Bronchial epithelial cell (primary cell): ENCODE measurements at regions not wholly inside any gene's neighbourhood (a gene's known extent, or its start where the extent isn't known, plus 50 kb on each side); places are given as distances from the start of the nearest gene placed in this dataset.

ENCODE experiments used
- DNase-seq: peaks from one replicate; pipeline ENCODE4 v3.0.0-alpha.2; 2010; ENCODE audit warnings: low read depth
- FAIRE-seq: peaks from 2 replicates; lab custom pipeline; 2011; peaks lifted over from hg19 to GRCh38; lab: Jason Lieb, UNC
- H3K27me3 ChIP-seq: 2 replicates; pipeline ENCODE4 v1.5.1; 2011; ENCODE audit warnings: low read length; ENCODE audit not compliant: control insufficient read depth, insufficient read depth
- H3K36me3 ChIP-seq: 2 replicates; pipeline ENCODE4 v1.5.1; 2011; ENCODE audit warnings: low read length; ENCODE audit not compliant: control insufficient read depth, insufficient read depth
- H3K4me3 ChIP-seq: 2 replicates; pipeline ENCODE4 v1.5.1; 2011; ENCODE audit warnings: mild to moderate bottlenecking, low read depth, low read length, control low read depth
- TF ChIP-seq, protein P1 (sequence below): IDR thresholded peaks from 2 replicates; pipeline ENCODE4 v1.5.1; 2011; ENCODE audit warnings: mild to moderate bottlenecking, moderate library complexity, low read length, control low read depth, inconsistent platforms; ENCODE audit not compliant: insufficient read depth, severe bottlenecking

DNA sequence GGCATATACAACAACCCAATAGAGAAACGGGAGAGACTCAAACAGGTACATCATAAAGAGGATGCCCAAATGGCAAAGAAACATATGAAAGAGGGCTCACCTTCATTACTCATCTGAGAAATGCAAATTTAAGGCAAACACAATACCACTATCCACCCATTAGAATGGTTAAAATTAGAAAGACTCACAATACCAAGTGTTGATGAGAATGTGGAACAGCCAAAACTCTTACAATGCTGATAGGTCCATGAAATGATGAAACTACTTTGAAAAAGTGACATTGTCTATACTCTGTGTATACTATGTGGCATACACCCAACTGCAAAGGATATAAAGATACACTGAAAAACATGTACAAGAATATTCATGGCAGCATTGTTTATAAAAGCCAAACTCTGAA lies 96.2 kb upstream of the TSHZ3 start:
- Histone ChIP-seq H3K4me3 (no peak overlapping the region), H3K27me3 (no peaks in the 10 kb centered on the region), H3K36me3 (no peaks in the 10 kb centered on the region)
- no peak for DNase-seq
- no peak for FAIRE-seq
- TF ChIP-seq, protein P1, sequence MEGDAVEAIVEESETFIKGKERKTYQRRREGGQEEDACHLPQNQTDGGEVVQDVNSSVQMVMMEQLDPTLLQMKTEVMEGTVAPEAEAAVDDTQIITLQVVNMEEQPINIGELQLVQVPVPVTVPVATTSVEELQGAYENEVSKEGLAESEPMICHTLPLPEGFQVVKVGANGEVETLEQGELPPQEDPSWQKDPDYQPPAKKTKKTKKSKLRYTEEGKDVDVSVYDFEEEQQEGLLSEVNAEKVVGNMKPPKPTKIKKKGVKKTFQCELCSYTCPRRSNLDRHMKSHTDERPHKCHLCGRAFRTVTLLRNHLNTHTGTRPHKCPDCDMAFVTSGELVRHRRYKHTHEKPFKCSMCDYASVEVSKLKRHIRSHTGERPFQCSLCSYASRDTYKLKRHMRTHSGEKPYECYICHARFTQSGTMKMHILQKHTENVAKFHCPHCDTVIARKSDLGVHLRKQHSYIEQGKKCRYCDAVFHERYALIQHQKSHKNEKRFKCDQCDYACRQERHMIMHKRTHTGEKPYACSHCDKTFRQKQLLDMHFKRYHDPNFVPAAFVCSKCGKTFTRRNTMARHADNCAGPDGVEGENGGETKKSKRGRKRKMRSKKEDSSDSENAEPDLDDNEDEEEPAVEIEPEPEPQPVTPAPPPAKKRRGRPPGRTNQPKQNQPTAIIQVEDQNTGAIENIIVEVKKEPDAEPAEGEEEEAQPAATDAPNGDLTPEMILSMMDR, result no peak

DNA sequence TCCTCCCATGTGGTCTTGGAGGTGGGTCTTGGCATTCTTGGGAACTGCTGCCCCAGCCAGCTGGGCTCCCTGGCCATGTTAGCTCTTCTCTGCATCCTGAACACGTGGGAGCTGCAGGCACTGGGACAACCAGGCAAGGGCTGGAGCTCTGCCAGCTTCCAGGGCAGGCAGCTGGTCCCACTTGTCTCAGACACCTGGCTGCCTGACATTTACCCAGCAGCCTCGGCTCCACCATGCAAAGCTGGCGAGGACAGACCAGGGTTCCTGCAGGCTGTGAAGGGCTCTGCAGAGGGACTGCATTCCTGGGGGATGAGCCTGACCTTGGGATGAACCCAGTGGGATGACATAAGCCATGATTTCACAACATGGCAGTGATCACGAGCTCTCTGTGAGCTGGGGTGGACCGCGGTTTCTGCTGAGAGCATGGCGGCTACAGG lies 99.0 kb upstream of the TSHZ3 start:
- DNase-seq, result peak; percentile 40
- FAIRE-seq, result no peak
- no peaks in the 10 kb centered on the region for H3K27me3 ChIP-seq
- H3K4me3 ChIP-seq, result no peak overlapping the region
- TF ChIP-seq, protein P1, result no peak
- no peaks in the 10 kb centered on the region for H3K36me3 ChIP-seq

DNA sequence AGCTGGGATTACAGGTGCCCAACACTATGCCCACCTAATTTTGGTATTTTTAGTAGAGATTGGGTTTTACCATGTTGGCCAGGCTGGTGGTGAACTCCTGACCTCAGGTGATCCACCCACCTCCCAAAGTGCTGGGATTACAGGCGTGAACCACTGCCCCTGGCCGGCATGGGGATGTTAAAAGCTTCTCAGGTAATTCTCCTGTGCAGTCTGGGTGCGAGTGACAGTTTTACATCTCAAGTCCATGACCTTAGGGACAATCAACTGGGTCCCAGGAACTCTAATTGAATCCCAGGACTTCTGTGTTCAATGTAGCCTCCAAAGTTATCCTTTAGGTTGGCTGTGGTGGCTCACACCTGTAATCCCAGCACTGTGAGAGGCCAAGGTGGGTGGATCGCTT lies 100.1 kb upstream of the TSHZ3 start:
- no peaks in the 10 kb centered on the region for H3K36me3 ChIP-seq
- no peak overlapping the region for H3K4me3 ChIP-seq
- FAIRE-seq (no peak), DNase-seq (no peak)
- H3K27me3 ChIP-seq, result no peaks in the 10 kb centered on the region
- TF ChIP-seq, protein P1, result no peak

DNA sequence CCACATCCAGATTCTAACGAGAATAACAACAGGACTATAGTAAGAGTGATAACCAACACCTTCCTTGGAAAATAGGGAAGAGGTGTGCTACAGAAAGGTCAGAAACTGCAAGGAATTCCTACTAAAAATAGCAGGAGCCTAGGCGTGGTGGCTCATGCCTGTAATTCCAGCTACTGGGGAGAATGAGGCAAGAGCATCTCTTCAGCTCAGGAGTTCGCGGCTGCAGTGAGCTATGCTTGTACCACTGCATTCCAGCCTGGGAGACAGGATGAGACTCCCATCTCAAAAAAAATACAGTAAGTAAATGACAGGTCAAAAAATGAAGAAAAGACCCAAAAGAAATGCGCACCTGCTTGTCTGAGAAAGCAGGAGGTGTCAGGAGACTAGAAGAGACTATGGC lies 101.5 kb upstream of the TSHZ3 start:
- no peak for FAIRE-seq
- TF ChIP-seq, protein P1, result no peak
- Histone ChIP-seq H3K36me3 (no peaks in the 10 kb centered on the region), H3K27me3 (no peaks in the 10 kb centered on the region), H3K4me3 (no peak overlapping the region)
- no peak for DNase-seq

DNA sequence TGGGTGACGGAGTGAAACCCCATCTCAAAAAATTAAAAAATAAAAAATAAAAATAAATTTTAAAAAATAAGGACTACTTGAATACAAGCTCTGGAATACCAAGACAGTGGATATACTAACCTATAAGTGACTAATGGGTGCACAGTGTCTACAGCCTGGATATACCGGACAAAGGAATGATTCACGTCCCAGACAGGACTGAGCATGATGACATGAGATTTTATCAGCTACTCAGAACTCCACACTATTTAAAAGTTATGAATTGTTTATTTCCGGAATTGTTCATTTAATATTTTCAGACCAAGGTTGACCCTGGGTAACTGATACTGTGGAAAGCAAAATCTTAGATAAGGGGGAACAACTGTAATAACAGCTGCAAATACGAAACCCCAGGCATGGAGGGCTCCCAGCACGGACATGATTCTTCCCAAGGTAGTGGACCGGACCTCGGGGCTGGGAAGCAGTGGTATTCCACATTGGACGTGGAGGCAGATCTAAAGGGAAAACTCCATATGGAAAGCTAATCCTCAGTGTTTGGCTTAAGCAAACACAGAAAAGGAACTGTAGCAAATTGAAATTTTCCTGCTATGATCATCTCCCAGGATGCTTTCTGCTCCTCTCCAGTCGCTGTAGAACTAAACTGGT lies 102.6 kb upstream of the TSHZ3 start:
- TF ChIP-seq, protein P1, result no peak
- FAIRE-seq, result no peak
- Histone ChIP-seq H3K27me3 (no peaks in the 10 kb centered on the region), H3K4me3 (no peak overlapping the region), H3K36me3 (no peaks in the 10 kb centered on the region)
- DNase-seq, result peak; percentile 71

DNA sequence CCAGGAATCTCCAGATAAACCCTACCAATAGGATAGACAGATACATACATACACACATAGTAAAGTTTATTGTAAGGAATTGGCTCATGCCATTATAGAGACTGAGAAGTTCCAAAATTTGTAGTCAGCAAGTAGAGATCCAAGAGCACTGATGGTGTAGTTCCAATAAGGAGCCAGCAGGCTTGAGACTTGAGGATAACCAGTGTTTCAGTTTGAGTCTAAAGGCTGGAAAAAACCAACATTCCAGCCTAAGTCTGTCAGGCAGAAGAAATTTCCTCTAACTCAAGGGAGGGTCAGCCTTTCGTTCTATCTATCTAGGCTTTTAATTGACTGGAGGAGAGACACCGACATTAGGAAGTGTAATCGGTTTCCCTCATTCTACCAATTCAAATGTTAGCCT lies 110.2 kb upstream of the TSHZ3 start:
- DNase-seq (no peak), FAIRE-seq (no peak)
- TF ChIP-seq, protein P1, result no peak
- H3K36me3 ChIP-seq, result no peaks in the 10 kb centered on the region
- no peaks in the 10 kb centered on the region for H3K27me3 ChIP-seq
- no peak overlapping the region for H3K4me3 ChIP-seq
